ENCODE measurements at regions not wholly inside any gene's neighbourhood (a gene's known extent, or its start where the extent isn't known, plus 50 kb on each side); places are given as distances from the start of the nearest gene placed in this dataset.

DNA sequence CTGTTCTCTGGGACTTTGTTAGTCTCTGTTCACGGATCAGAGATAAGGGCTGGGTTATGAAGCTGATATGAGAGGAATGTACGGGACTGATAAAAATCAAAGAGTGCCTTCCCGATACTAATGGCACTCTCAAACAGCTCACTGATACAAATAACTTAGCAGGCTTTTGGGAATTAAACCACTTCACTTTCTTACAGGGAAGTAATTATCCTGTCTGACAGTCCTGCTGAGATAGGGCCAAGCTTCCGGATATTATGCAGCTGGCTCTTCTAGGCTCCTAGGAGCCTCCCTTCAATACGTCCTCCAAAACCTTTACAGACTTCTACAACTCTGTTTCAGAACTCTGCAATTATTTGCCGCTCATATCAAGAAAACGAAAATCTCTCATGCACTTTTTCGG lies 418.0 kb downstream of the NLGN4X start:
- TF ChIP-seq, protein P1, sequence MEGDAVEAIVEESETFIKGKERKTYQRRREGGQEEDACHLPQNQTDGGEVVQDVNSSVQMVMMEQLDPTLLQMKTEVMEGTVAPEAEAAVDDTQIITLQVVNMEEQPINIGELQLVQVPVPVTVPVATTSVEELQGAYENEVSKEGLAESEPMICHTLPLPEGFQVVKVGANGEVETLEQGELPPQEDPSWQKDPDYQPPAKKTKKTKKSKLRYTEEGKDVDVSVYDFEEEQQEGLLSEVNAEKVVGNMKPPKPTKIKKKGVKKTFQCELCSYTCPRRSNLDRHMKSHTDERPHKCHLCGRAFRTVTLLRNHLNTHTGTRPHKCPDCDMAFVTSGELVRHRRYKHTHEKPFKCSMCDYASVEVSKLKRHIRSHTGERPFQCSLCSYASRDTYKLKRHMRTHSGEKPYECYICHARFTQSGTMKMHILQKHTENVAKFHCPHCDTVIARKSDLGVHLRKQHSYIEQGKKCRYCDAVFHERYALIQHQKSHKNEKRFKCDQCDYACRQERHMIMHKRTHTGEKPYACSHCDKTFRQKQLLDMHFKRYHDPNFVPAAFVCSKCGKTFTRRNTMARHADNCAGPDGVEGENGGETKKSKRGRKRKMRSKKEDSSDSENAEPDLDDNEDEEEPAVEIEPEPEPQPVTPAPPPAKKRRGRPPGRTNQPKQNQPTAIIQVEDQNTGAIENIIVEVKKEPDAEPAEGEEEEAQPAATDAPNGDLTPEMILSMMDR (conservative IDR thresholded peaks at IDR 0.05; ENCODE audit: low read depth, low read length): no peak
- TF ChIP-seq, protein P2, sequence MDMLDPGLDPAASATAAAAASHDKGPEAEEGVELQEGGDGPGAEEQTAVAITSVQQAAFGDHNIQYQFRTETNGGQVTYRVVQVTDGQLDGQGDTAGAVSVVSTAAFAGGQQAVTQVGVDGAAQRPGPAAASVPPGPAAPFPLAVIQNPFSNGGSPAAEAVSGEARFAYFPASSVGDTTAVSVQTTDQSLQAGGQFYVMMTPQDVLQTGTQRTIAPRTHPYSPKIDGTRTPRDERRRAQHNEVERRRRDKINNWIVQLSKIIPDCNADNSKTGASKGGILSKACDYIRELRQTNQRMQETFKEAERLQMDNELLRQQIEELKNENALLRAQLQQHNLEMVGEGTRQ (IDR thresholded peaks at IDR 0.05; ENCODE audit: low read depth, low read length): no peak
- no peak for TF ChIP-seq MXI1 (IDR thresholded peaks at IDR 0.05; ENCODE audit: borderline replicate concordance, low read depth, low read length)
- TF ChIP-seq MAZ (IDR thresholded peaks at IDR 0.05; ENCODE audit: borderline replicate concordance, low read depth, low read length): no peak
- no peak for TF ChIP-seq POLR2A (IDR thresholded peaks at IDR 0.05; ENCODE audit: low read depth, low read length)
- no peak for TF ChIP-seq CEBPB (IDR thresholded peaks at IDR 0.05; ENCODE audit: low read depth, low read length)
- TF ChIP-seq RAD21 (IDR thresholded peaks at IDR 0.05; ENCODE audit: low read length): no peak
- no peak for TF ChIP-seq BHLHE40 (IDR thresholded peaks at IDR 0.05; ENCODE audit: low read depth, low read length)
- TF ChIP-seq FOS (IDR thresholded peaks at IDR 0.05; ENCODE audit: low read depth, low read length): no peak
- TF ChIP-seq MAFK (IDR thresholded peaks at IDR 0.05; ENCODE audit: low read depth, low read length): no peak
- TF ChIP-seq RCOR1 (IDR thresholded peaks at IDR 0.05; ENCODE audit: insufficient replicate concordance, low read length): no peak
- no peak for TF ChIP-seq NFE2L2 (IDR thresholded peaks at IDR 0.05; ENCODE audit: low read depth, low read length)
- no peak for TF ChIP-seq RFX5 (IDR thresholded peaks at IDR 0.05; ENCODE audit: low read depth, low read length)

Measured in IMR-90 (cell line).